GM12878 (cell line): ENCODE measurements at regions not wholly inside any gene's neighbourhood (a gene's known extent, or its start where the extent isn't known, plus 50 kb on each side); places are given as distances from the start of the nearest gene placed in this dataset.

ENCODE experiments used
- ATAC-seq: fragments of 200-7000 bp; cut with Tn5 transposase; 3 replicates; pipeline ENCODE4 v1.9.1; 2020; ENCODE audit warnings: mild to moderate bottlenecking, moderate library complexity
- BruUV-seq: library from RNA; stranded (reverse); fragments of 400-500 nt; replicated peaks from 2 replicates; lab custom pipeline; 2021; lab: Mats Ljungman, UMichigan
- CTCF ChIA-PET: fragments of 300-600 bp; sonication (Branson Sonifier 250); formaldehyde crosslinking; extraction: SDS; loops from one replicate; lab custom pipeline; 2021; ENCODE audit warnings: inconsistent platforms; lab: Yijun Ruan, JAX
- POLR2A ChIA-PET: fragments of 350-600 bp; formaldehyde crosslinking; extraction: SDS; loops from one replicate; lab custom pipeline; 2021; ENCODE audit warnings: inconsistent platforms; lab: Charles Lee
- RAD21 ChIA-PET: fragments of 300-600 bp; sonication (Branson Sonifier 250); formaldehyde crosslinking; loops from one replicate; lab custom pipeline; 2023; ENCODE audit warnings: antibody characterized with exemption; ENCODE audit not compliant: unreplicated experiment; lab: Charles Lee
- SMC1A ChIA-PET: fragments of 300-600 bp; sonication (Branson Sonifier 250); formaldehyde crosslinking; loops from one replicate; lab custom pipeline; 2023; ENCODE audit not compliant: unreplicated experiment, uncharacterized antibody; lab: Charles Lee
- DNase-seq: peaks from one replicate; pipeline ENCODE4 v3.0.0-alpha.2; 2011; ENCODE audit warnings: low read depth, low spot score
- FAIRE-seq: peaks from 3 replicates; lab custom pipeline; 2011; peaks lifted over from hg19 to GRCh38; lab: Jason Lieb, UNC
- H2AFZ ChIP-seq: 2 replicates; pipeline ENCODE4 v1.6.0; 2011; ENCODE audit warnings: low read depth, low read length, control low read depth; ENCODE audit not compliant: control insufficient read depth
- H3K27ac ChIP-seq: 2 replicates; pipeline ENCODE4 v1.5.1; 2011; ENCODE audit warnings: control low read depth; ENCODE audit not compliant: control insufficient read depth, insufficient read depth
- H3K27me3 ChIP-seq, 2 experiments: replicated peaks in 1 of 2; 2 replicates each; pipeline versions ENCODE4 v1.6.0 to v1.6.1; 2011; ENCODE audit warnings: low read length in 1 of 2; ENCODE audit not compliant: control insufficient read depth in 2 of 2, insufficient read depth in 2 of 2
- H3K36me3 ChIP-seq, 2 experiments: 2 replicates each; pipeline ENCODE4 v1.5.1; 2011; ENCODE audit warnings: low read length in 1 of 2; ENCODE audit not compliant: control insufficient read depth in 2 of 2, insufficient read depth in 2 of 2
- H3K4me1 ChIP-seq: 2 replicates; pipeline ENCODE4 v1.6.1; 2011; ENCODE audit warnings: mild to moderate bottlenecking, low read length, moderate library complexity, mixed read lengths; ENCODE audit not compliant: control insufficient read depth, insufficient read depth
- H3K4me2 ChIP-seq: 2 replicates; pipeline ENCODE4 v1.6.0; 2011; ENCODE audit warnings: control low read depth; ENCODE audit not compliant: control insufficient read depth, insufficient read depth
- H3K4me3 ChIP-seq: fragments of 200-600 bp; sonication (generic); 2 replicates; pipeline ENCODE4 v1.5.1; 2016
- H3K79me2 ChIP-seq: 2 replicates; pipeline ENCODE4 v1.6.0; 2011; ENCODE audit warnings: low read length; ENCODE audit not compliant: control insufficient read depth, insufficient read depth
- H3K9ac ChIP-seq: 2 replicates; pipeline ENCODE4 v1.8.0; 2011; ENCODE audit warnings: low read length, control low read depth, mixed read lengths; ENCODE audit not compliant: control insufficient read depth, insufficient read depth
- H3K9me3 ChIP-seq: replicated peaks from 3 replicates; pipeline ENCODE4 v1.5.1; 2011; ENCODE audit warnings: mild to moderate bottlenecking, low read length; ENCODE audit not compliant: control insufficient read depth, insufficient read depth
- H4K20me1 ChIP-seq: 2 replicates; pipeline ENCODE4 v1.6.0; 2011; ENCODE audit not compliant: control insufficient read depth, insufficient read depth
- CEBPB ChIP-seq, 2 experiments: fragments of 150-350 bp in 1 of 2; IDR thresholded peaks; 2 replicates each; pipeline ENCODE4 v1.6.1; 2012 to 2014; ENCODE audit warnings: low read depth in 2 of 2, low read length in 2 of 2, borderline replicate concordance in 1 of 2, inconsistent platforms in 1 of 2
- WGBS: methylation state at CpG from one replicate; pipeline ENCODE4 v1.1.6; 2016; ENCODE audit warnings: low lambda C conversion rate; ENCODE audit not compliant: insufficient replicate concordance, insufficient coverage; ENCODE audit errors: missing lambda C conversion rate; 5-methylcytosine and 5-hydroxymethylcytosine counted together
- in situ Hi-C: fragments of 300-500 bp; cut with MboI; formaldehyde crosslinking; loops from 9 replicates; pipeline ENCODE4 v1.14.3; 2018; ENCODE audit warnings: mixed read lengths
- intact Hi-C: fragments of 100-400 bp; cut with micrococcal nuclease; formaldehyde crosslinking; loops from one replicate; pipeline ENCODE4 v1.14.2; 2022; ENCODE audit not compliant: unreplicated experiment
- TF ChIP-seq, protein P1 (sequence below): IDR thresholded peaks from 2 replicates; pipeline ENCODE4 v1.6.1; 2012; ENCODE audit warnings: low read depth, low read length, improper control_type of control experiment
- TF ChIP-seq, protein P2 (sequence below): fragments of 450-650 bp; IDR thresholded peaks from 2 replicates; pipeline ENCODE4 v1.6.1; 2017; ENCODE audit warnings: borderline replicate concordance

DNA sequence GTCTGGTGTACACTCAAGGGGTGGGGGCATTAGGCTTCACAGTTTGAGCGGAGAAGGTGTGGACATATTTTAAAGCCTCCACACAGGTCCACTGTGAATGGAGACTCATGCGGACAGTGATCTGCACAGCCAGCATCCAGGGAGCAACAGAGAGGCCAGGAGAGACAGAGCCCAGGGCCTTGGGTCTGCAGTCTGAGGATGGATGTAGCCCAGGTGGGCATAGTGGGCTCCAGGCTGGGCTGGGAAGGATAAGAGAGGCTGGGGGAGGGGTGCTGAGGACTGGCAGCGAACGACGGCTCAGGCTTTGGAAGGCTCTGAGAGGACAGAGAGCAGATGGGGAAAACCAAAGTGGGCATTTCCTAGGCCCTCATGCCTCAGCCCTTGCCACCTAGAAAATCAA is 128.8 kb downstream of the PAPOLA start:
- ChIA-PET CTCF (no interaction called here), RAD21 (no interaction called here), SMC1A (interaction anchor here (1.4 kb wide), 1 partner anchor 17 kb away, joined by 3 read pairs; no protein-coding TSS in a partner anchor), POLR2A (no interaction called here)
- ATAC-seq (no peak), DNase-seq (no peak), FAIRE-seq (no peak)
- BruUV-seq, result no TSS peak
- intact Hi-C loops, result no loop called here
- Histone ChIP-seq H3K79me2 (no peaks in the 10 kb centered on the region), H3K4me3 (no peak overlapping the region), H3K36me3 (no peaks in the 10 kb centered on the region), H4K20me1 (no peaks in the 10 kb centered on the region), H3K4me1 (no peaks in the 10 kb centered on the region), H3K9ac (no peak overlapping the region), H2AFZ (no peak overlapping the region), H3K9me3 (no peaks in the 10 kb centered on the region; the same call in 2 of the 3 replicates), H3K27ac (no peak overlapping the region), H3K27me3 (peaks cover under 1 to 4% of the 10 kb centered on the region in 2 experiments; a peak in 1 of 4 replicates), H3K4me2 (no peak overlapping the region)
- in situ Hi-C loops, result no loop called here
- 93% methylated on average over 5 of the region's 5 CpGs for WGBS
- TF ChIP-seq, protein P1, sequence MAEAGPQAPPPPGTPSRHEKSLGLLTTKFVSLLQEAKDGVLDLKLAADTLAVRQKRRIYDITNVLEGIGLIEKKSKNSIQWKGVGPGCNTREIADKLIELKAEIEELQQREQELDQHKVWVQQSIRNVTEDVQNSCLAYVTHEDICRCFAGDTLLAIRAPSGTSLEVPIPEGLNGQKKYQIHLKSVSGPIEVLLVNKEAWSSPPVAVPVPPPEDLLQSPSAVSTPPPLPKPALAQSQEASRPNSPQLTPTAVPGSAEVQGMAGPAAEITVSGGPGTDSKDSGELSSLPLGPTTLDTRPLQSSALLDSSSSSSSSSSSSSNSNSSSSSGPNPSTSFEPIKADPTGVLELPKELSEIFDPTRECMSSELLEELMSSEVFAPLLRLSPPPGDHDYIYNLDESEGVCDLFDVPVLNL, result no peak
- TF ChIP-seq, protein P2, sequence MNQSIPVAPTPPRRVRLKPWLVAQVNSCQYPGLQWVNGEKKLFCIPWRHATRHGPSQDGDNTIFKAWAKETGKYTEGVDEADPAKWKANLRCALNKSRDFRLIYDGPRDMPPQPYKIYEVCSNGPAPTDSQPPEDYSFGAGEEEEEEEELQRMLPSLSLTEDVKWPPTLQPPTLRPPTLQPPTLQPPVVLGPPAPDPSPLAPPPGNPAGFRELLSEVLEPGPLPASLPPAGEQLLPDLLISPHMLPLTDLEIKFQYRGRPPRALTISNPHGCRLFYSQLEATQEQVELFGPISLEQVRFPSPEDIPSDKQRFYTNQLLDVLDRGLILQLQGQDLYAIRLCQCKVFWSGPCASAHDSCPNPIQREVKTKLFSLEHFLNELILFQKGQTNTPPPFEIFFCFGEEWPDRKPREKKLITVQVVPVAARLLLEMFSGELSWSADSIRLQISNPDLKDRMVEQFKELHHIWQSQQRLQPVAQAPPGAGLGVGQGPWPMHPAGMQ, result no peak
- TF ChIP-seq CEBPB (IDR thresholded peaks at IDR 0.05; ENCODE audit: borderline replicate concordance in 1 of 2, low read depth in 2 of 2, low read length in 2 of 2), result no peak
